ENCODE measurements at regions not wholly inside any gene's neighbourhood (a gene's known extent, or its start where the extent isn't known, plus 50 kb on each side); places are given as distances from the start of the nearest gene placed in this dataset.

DNA sequence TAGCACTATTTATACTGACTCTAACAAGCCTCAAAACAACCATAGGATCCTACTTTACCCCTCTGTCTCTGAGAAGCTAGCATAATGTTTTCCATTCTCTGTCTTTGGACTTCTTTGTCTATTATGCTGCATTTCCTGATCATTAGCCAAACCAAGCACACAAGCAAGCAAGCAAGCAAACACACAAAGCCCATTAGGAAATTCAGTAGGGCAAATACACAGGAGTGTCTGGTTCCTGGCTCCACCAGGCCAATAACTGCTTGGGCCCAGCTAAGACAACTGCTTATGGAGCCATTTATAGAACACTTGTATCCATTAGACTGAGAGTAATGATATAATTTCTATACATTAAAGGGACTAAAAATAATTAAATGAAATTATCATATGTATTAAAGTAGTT, 952.9 kb upstream of the EPHA7 start:
- no peak overlapping the region for H2BK120ac ChIP-seq (ENCODE audit: low read depth, low read length)
- H3K79me2 ChIP-seq (ENCODE audit: control insufficient read depth, insufficient read depth, low read length), result no peaks in the 10 kb centered on the region
- no peak overlapping the region for H3K56ac ChIP-seq (ENCODE audit: low read length)
- H2BK15ac ChIP-seq (replicated peaks; ENCODE audit: low read depth), result no peak overlapping the region
- DNase-seq, result no peak
- H3K4me2 ChIP-seq (ENCODE audit: low read length), result no peak overlapping the region
- no peak overlapping the region for H3K9ac ChIP-seq (ENCODE audit: low read length)
- no peak overlapping the region for H3K23ac ChIP-seq (ENCODE audit: low read length)
- H3K36me3 ChIP-seq (ENCODE audit: control insufficient read depth, insufficient read depth, low read length), result no peaks in the 10 kb centered on the region
- no peak overlapping the region for H3K4ac ChIP-seq (ENCODE audit: low read depth, low read length)
- H2AK5ac ChIP-seq (ENCODE audit: low read length), result no peak overlapping the region
- no peaks in the 10 kb centered on the region for H3K4me1 ChIP-seq (ENCODE audit: control insufficient read depth, low read depth, low read length)
- no peak overlapping the region for H3K27ac ChIP-seq (ENCODE audit: low read depth, low read length)
- H3K27me3 ChIP-seq (ENCODE audit: insufficient read depth, low read length, poor library complexity), result no peaks in the 10 kb centered on the region
- H3K4me3 ChIP-seq (ENCODE audit: low read length), result no peak overlapping the region
- H3K18ac ChIP-seq (ENCODE audit: low read length), result no peak overlapping the region
- H4K5ac ChIP-seq (ENCODE audit: low read length), result no peak overlapping the region
- H3K79me1 ChIP-seq (ENCODE audit: low read length), result no peaks in the 10 kb centered on the region
- H4K8ac ChIP-seq (ENCODE audit: low read depth, low read length), result no peak overlapping the region
- H2BK5ac ChIP-seq (ENCODE audit: low read length), result no peak overlapping the region

DNA sequence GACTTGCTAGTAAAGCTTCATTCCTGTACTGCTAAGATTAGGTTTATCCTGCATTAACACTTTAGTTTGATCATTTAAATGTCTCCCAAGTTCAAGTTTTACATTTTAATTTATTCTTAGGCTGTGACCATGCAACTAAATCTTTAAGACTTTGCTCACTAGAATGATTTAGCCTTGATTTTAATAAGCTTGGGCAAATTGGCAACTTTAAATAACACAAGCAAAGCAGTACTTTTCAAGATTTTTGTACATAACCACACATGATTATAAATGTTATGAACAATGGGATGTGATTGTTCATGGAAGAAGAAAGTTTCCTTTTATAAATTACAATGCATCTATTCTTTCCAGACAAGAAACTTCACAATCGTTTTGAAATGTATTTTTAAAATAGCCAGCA, 948.0 kb upstream of the EPHA7 start:
- Histone ChIP-seq H3K18ac (ENCODE audit: low read length) (no peak overlapping the region), H3K79me1 (ENCODE audit: low read length) (no peaks in the 10 kb centered on the region), H3K56ac (ENCODE audit: low read length) (no peak overlapping the region), H3K79me2 (ENCODE audit: control insufficient read depth, insufficient read depth, low read length) (no peaks in the 10 kb centered on the region), H3K4ac (ENCODE audit: low read depth, low read length) (no peak overlapping the region), H2BK15ac (replicated peaks; ENCODE audit: low read depth) (no peak overlapping the region), H4K8ac (ENCODE audit: low read depth, low read length) (no peak overlapping the region), H3K36me3 (ENCODE audit: control insufficient read depth, insufficient read depth, low read length) (no peaks in the 10 kb centered on the region), H2BK120ac (ENCODE audit: low read depth, low read length) (no peak overlapping the region), H4K5ac (ENCODE audit: low read length) (no peak overlapping the region), H2AK5ac (ENCODE audit: low read length) (no peak overlapping the region), H3K4me2 (ENCODE audit: low read length) (no peak overlapping the region), H3K4me1 (ENCODE audit: control insufficient read depth, low read depth, low read length) (no peaks in the 10 kb centered on the region), H3K27me3 (ENCODE audit: insufficient read depth, low read length, poor library complexity) (no peaks in the 10 kb centered on the region), H3K27ac (ENCODE audit: low read depth, low read length) (no peak overlapping the region), H2BK5ac (ENCODE audit: low read length) (no peak overlapping the region), H3K23ac (ENCODE audit: low read length) (no peak overlapping the region), H3K4me3 (ENCODE audit: low read length) (no peak overlapping the region), H3K9ac (ENCODE audit: low read length) (no peak overlapping the region)
- no CpG with 5 or more reads among the region's 1 CpG for WGBS (ENCODE audit: extremely low coverage, insufficient coverage, low lambda C conversion rate)
- DNase-seq, result no peak

GRCh38 chr6:94362061-94362864, 942.9 kb upstream of the EPHA7 start:
- H3K4me2 ChIP-seq (ENCODE audit: low read length), result no peak overlapping the region
- H3K56ac ChIP-seq (ENCODE audit: low read length), result no peak overlapping the region

DNA sequence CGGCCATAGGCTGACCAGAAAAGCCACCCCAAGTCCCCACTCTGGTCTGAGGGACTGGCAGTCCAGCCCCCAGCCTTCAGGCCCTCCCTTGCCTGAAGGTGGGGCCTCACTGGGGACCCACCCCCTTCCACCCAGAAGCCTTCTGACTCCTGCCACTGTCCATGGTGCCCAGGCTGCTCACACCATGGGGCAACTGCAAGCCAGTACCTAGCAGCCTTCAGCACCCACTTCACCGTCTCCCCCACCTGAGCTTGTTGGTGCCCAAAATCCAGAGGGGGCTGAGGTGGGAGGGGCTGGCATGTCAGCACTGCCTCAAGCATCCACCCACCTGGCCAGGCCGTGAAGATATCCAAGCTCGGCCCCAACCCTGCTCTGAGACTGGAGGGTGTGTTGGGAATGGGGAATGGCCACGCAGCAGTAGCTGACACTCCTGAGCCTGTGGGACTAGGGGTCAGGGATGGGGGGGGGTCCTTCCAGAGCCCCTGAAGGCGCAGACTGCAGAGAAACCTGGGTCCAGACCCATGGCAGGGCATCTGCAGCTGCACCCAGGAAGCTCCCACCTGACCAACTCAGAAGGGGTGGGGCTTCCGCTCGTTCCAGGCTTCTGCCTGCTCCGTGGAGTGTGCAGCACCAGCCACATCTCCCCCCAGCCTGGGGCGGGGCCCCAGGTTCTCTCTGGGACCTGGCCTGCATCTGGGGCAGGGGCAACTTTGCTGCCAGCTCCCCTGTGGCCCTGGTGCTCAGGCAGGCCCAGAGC, 942.1 kb upstream of the EPHA7 start:
- Histone ChIP-seq H3K79me1 (ENCODE audit: low read length) (no peaks in the 10 kb centered on the region), H3K18ac (ENCODE audit: low read length) (no peak overlapping the region), H4K8ac (ENCODE audit: low read depth, low read length) (no peak overlapping the region), H3K4ac (ENCODE audit: low read depth, low read length) (no peak overlapping the region), H3K4me3 (ENCODE audit: low read length) (no peak overlapping the region), H3K27me3 (ENCODE audit: insufficient read depth, low read length, poor library complexity) (no peaks in the 10 kb centered on the region), H3K27ac (ENCODE audit: low read depth, low read length) (no peak overlapping the region), H3K9ac (ENCODE audit: low read length) (no peak overlapping the region), H3K79me2 (ENCODE audit: control insufficient read depth, insufficient read depth, low read length) (no peaks in the 10 kb centered on the region), H3K23ac (ENCODE audit: low read length) (no peak overlapping the region), H2BK15ac (replicated peaks; ENCODE audit: low read depth) (no peak overlapping the region), H3K56ac (ENCODE audit: low read length) (no peak overlapping the region), H2BK120ac (ENCODE audit: low read depth, low read length) (no peak overlapping the region), H3K36me3 (ENCODE audit: control insufficient read depth, insufficient read depth, low read length) (no peaks in the 10 kb centered on the region), H4K5ac (ENCODE audit: low read length) (no peak overlapping the region), H2BK5ac (ENCODE audit: low read length) (no peak overlapping the region), H2AK5ac (ENCODE audit: low read length) (no peak overlapping the region), H3K4me1 (ENCODE audit: control insufficient read depth, low read depth, low read length) (no peaks in the 10 kb centered on the region), H3K4me2 (ENCODE audit: low read length) (no peak overlapping the region)
- DNase-seq, result no peak
- WGBS (ENCODE audit: extremely low coverage, insufficient coverage, low lambda C conversion rate), result no CpG with 5 or more reads among the region's 10 CpGs

More at GRCh38 chr6:94362061-94362864, 942.9 kb upstream of the EPHA7 start:
- Histone ChIP-seq H3K23ac (ENCODE audit: low read length) (no peak overlapping the region), H3K4ac (ENCODE audit: low read depth, low read length) (no peak overlapping the region), H3K27ac (ENCODE audit: low read depth, low read length) (no peak overlapping the region), H2BK15ac (replicated peaks; ENCODE audit: low read depth) (no peak overlapping the region), H3K4me3 (ENCODE audit: low read length) (no peak overlapping the region), H3K79me1 (ENCODE audit: low read length) (no peaks in the 10 kb centered on the region), H3K79me2 (ENCODE audit: control insufficient read depth, insufficient read depth, low read length) (no peaks in the 10 kb centered on the region), H3K36me3 (ENCODE audit: control insufficient read depth, insufficient read depth, low read length) (no peaks in the 10 kb centered on the region), H3K18ac (ENCODE audit: low read length) (no peak overlapping the region), H3K4me1 (ENCODE audit: control insufficient read depth, low read depth, low read length) (no peaks in the 10 kb centered on the region), H3K9ac (ENCODE audit: low read length) (no peak overlapping the region), H4K8ac (ENCODE audit: low read depth, low read length) (no peak overlapping the region), H2BK120ac (ENCODE audit: low read depth, low read length) (no peak overlapping the region), H3K27me3 (ENCODE audit: insufficient read depth, low read length, poor library complexity) (no peaks in the 10 kb centered on the region), H4K5ac (ENCODE audit: low read length) (no peak overlapping the region), H2BK5ac (ENCODE audit: low read length) (no peak overlapping the region), H2AK5ac (ENCODE audit: low read length) (no peak overlapping the region)
- DNase-seq, result no peak
- no CpG with 5 or more reads among the region's 26 CpGs for WGBS (ENCODE audit: extremely low coverage, insufficient coverage, low lambda C conversion rate)

GRCh38 chr6:94357381-94357980, 938.1 kb upstream of the EPHA7 start:
- H3K27me3 ChIP-seq (ENCODE audit: insufficient read depth, low read length, poor library complexity), result no peaks in the 10 kb centered on the region
- no peaks in the 10 kb centered on the region for H3K79me2 ChIP-seq (ENCODE audit: control insufficient read depth, insufficient read depth, low read length)
- H4K5ac ChIP-seq (ENCODE audit: low read length), result no peak overlapping the region
- H3K4me2 ChIP-seq (ENCODE audit: low read length), result no peak overlapping the region
- H4K8ac ChIP-seq (ENCODE audit: low read depth, low read length), result no peak overlapping the region
- no peaks in the 10 kb centered on the region for H3K79me1 ChIP-seq (ENCODE audit: low read length)
- H3K36me3 ChIP-seq (ENCODE audit: control insufficient read depth, insufficient read depth, low read length), result no peaks in the 10 kb centered on the region
- H3K4me1 ChIP-seq (ENCODE audit: control insufficient read depth, low read depth, low read length), result no peaks in the 10 kb centered on the region
- no peak overlapping the region for H3K56ac ChIP-seq (ENCODE audit: low read length)
- H2AK5ac ChIP-seq (ENCODE audit: low read length), result no peak overlapping the region
- H3K27ac ChIP-seq (ENCODE audit: low read depth, low read length), result no peak overlapping the region
- no peak overlapping the region for H3K4me3 ChIP-seq (ENCODE audit: low read length)
- H3K23ac ChIP-seq (ENCODE audit: low read length), result no peak overlapping the region
- WGBS (ENCODE audit: extremely low coverage, insufficient coverage, low lambda C conversion rate), result no CpG with 5 or more reads among the region's 4 CpGs
- peak; percentile 54 for DNase-seq
- H2BK15ac ChIP-seq (replicated peaks; ENCODE audit: low read depth), result no peak overlapping the region
- H3K4ac ChIP-seq (ENCODE audit: low read depth, low read length), result no peak overlapping the region
- no peak overlapping the region for H3K18ac ChIP-seq (ENCODE audit: low read length)
- no peak overlapping the region for H2BK5ac ChIP-seq (ENCODE audit: low read length)
- no peak overlapping the region for H3K9ac ChIP-seq (ENCODE audit: low read length)
- no peak overlapping the region for H2BK120ac ChIP-seq (ENCODE audit: low read depth, low read length)
